A673 (cell line): ENCODE measurements at regions not wholly inside any gene's neighbourhood (a gene's known extent, or its start where the extent isn't known, plus 50 kb on each side); places are given as distances from the start of the nearest gene placed in this dataset.

Source experiments
- BruUV-seq: library from RNA; stranded (reverse); fragments of 400-500 nt; replicated peaks from 2 replicates; lab custom pipeline; 2021; lab: Mats Ljungman, UMichigan
- CTCF ChIA-PET: fragments of 300-600 bp; sonication (Branson Sonifier 250); formaldehyde crosslinking; loops from one replicate; lab custom pipeline; 2022; ENCODE audit warnings: antibody characterized with exemption; lab: Charles Lee
- POLR2A ChIA-PET: fragments of 300-600 bp; sonication (Branson Sonifier 250); formaldehyde crosslinking; loops from one replicate; lab custom pipeline; 2022; ENCODE audit warnings: antibody characterized with exemption; ENCODE audit not compliant: low non-redundant PET; lab: Charles Lee
- DNase-seq: peaks from one replicate; pipeline ENCODE4 v3.0.0-alpha.2; 2015; ENCODE audit warnings: low spot score
- H3K27ac ChIP-seq: fragments of 200-600 bp; sonication (generic); 2 replicates; pipeline ENCODE4 v1.5.1; 2016; ENCODE audit warnings: mixed run types, low read depth, mild to moderate bottlenecking, mixed read lengths, antibody characterized with exemption, low read length; ENCODE audit not compliant: poor library complexity, severe bottlenecking
- H3K27me3 ChIP-seq: fragments of 200-600 bp; sonication (generic); replicated peaks from 2 replicates; pipeline ENCODE4 v1.6.1; 2017; ENCODE audit warnings: mixed run types, low read depth, mild to moderate bottlenecking, mixed read lengths, antibody characterized with exemption, low read length; ENCODE audit not compliant: insufficient read depth, poor library complexity
- H3K36me3 ChIP-seq: fragments of 200-600 bp; sonication (generic); 2 replicates; pipeline ENCODE4 v1.6.1; 2016; ENCODE audit warnings: mixed run types, mild to moderate bottlenecking, mixed read lengths, antibody characterized with exemption, low read length; ENCODE audit not compliant: insufficient read depth, poor library complexity, severe bottlenecking
- H3K4me1 ChIP-seq: fragments of 200-600 bp; sonication (generic); 2 replicates; pipeline ENCODE4 v1.6.1; 2017; ENCODE audit warnings: mixed run types, mild to moderate bottlenecking, mixed read lengths, antibody characterized with exemption, low read length; ENCODE audit not compliant: insufficient read depth, poor library complexity, severe bottlenecking
- H3K4me3 ChIP-seq: fragments of 200-600 bp; sonication (generic); 2 replicates; pipeline ENCODE4 v1.5.1; 2016; ENCODE audit warnings: low read depth, mixed run types, mild to moderate bottlenecking, mixed read lengths, low read length; ENCODE audit not compliant: poor library complexity, severe bottlenecking
- H3K9me3 ChIP-seq: fragments of 200-600 bp; sonication (generic); 2 replicates; pipeline ENCODE4 v1.6.1; 2016; ENCODE audit warnings: mixed run types, low read depth, mild to moderate bottlenecking, mixed read lengths, antibody characterized with exemption, low read length; ENCODE audit not compliant: poor library complexity, severe bottlenecking
- EZH2 ChIP-seq: fragments of 200-600 bp; sonication (generic); IDR thresholded peaks from 2 replicates; pipeline ENCODE4 v1.6.1; 2017; ENCODE audit warnings: borderline replicate concordance, low read depth, mild to moderate bottlenecking, mixed read lengths, antibody characterized with exemption, low read length; ENCODE audit not compliant: poor library complexity, severe bottlenecking
- intact Hi-C: fragments of 100-400 bp; cut with micrococcal nuclease; formaldehyde crosslinking; loops from one replicate; pipeline ENCODE4 v1.10.0; 2022; ENCODE audit not compliant: unreplicated experiment
- TF ChIP-seq, protein P1 (sequence below): fragments of 300-800, 200-600 bp; sonication (generic); conservative IDR thresholded peaks from 2 replicates; pipeline ENCODE4 v1.5.1; 2017; ENCODE audit warnings: low read depth, mild to moderate bottlenecking, antibody characterized with exemption, low read length, moderate library complexity, mixed read lengths

DNA sequence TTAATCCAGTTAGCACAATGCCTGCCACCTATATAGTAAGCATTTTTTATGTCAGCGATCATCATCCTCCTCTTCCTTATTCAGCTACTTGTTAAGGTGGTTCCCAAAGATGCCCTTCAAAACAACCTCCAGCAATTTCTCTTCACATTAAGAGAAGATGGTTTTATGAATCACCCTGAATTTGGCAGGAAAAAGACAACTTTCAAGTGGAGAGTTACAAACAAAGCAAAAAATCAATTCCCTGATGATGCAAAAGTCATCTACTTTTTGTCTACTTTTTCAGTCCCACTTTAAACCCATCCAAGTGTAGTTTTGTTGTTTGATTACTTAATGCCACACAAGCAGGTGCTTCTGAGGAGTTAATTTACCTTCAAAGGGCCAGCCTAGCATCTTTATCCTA is 139.1 kb upstream of the SERP2 start:
- Histone ChIP-seq H3K27me3 (no peaks in the 10 kb centered on the region), H3K4me1 (peaks cover 6% of the 10 kb centered on the region), H3K36me3 (no peaks in the 10 kb centered on the region), H3K27ac (no peak overlapping the region), H3K4me3 (no peak overlapping the region), H3K9me3 (no peaks in the 10 kb centered on the region)
- no TSS peak for BruUV-seq
- TF ChIP-seq, protein P1, sequence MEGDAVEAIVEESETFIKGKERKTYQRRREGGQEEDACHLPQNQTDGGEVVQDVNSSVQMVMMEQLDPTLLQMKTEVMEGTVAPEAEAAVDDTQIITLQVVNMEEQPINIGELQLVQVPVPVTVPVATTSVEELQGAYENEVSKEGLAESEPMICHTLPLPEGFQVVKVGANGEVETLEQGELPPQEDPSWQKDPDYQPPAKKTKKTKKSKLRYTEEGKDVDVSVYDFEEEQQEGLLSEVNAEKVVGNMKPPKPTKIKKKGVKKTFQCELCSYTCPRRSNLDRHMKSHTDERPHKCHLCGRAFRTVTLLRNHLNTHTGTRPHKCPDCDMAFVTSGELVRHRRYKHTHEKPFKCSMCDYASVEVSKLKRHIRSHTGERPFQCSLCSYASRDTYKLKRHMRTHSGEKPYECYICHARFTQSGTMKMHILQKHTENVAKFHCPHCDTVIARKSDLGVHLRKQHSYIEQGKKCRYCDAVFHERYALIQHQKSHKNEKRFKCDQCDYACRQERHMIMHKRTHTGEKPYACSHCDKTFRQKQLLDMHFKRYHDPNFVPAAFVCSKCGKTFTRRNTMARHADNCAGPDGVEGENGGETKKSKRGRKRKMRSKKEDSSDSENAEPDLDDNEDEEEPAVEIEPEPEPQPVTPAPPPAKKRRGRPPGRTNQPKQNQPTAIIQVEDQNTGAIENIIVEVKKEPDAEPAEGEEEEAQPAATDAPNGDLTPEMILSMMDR: no peak
- TF ChIP-seq EZH2: no peak
- no peak for DNase-seq
- intact Hi-C loops: no loop called here
- POLR2A ChIA-PET: no interaction called here
- CTCF ChIA-PET: no interaction called here

DNA sequence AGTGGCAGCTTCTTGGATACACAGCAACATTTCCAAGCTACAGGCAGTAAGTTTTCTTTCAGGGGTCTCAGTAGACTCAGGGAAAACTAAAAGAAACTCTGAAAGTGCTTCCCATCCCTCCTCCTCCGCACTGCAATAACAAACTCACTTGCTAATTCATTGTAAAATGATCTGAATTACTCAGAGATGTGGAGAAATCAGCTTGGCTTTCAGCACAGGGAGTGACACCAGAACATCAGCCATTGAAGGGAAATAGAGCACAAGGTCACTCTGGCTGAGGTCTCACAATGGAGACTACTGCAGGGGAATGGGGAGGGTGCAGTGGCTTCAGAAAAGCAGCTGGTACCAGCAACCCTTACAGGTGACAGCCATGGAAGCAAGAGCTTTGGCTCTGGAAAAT is 137.3 kb upstream of the SERP2 start:
- Histone ChIP-seq H3K27me3 (no peaks in the 10 kb centered on the region), H3K9me3 (no peaks in the 10 kb centered on the region), H3K36me3 (no peaks in the 10 kb centered on the region), H3K4me3 (no peak overlapping the region), H3K4me1 (peaks cover 6% of the 10 kb centered on the region), H3K27ac (no peak overlapping the region)
- POLR2A ChIA-PET: no interaction called here
- CTCF ChIA-PET: no interaction called here
- no peak for TF ChIP-seq EZH2
- TF ChIP-seq, protein P1: no peak
- intact Hi-C loops: no loop called here
- DNase-seq: no peak
- no TSS peak for BruUV-seq

DNA sequence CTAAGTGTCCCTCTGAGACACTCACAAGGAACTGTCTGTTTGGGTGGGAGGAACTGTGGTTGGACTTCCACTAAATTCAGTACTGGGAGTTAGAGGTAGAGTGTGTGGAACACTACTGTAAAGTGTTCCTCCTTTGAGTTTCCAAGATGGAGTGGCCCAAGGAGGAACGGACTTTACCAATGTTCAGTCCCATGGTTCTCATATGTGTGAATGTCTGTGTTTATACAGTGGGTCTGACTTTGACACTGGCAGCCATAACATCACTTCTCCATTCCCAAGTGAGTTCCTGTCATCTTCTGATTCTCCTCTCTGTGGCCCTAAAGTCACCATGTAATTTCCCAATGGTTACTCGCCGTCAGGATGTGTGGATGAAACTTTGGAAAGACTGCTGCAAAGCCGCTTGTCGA is 136.8 kb upstream of the SERP2 start:
- Histone ChIP-seq H3K4me1 (peaks cover 6% of the 10 kb centered on the region), H3K36me3 (no peaks in the 10 kb centered on the region), H3K27me3 (no peaks in the 10 kb centered on the region), H3K27ac (no peak overlapping the region), H3K9me3 (no peaks in the 10 kb centered on the region), H3K4me3 (no peak overlapping the region)
- CTCF ChIA-PET: no interaction called here
- no peak for DNase-seq
- no peak for TF ChIP-seq EZH2
- TF ChIP-seq, protein P1: no peak
- intact Hi-C loops: no loop called here
- POLR2A ChIA-PET: no interaction called here
- BruUV-seq: no TSS peak
